Astrocyte (in vitro differentiated cells and primary cell): ENCODE measurements at regions not wholly inside any gene's neighbourhood (a gene's known extent, or its start where the extent isn't known, plus 50 kb on each side); places are given as distances from the start of the nearest gene placed in this dataset.

Experiments used
- EZH2 ChIP-seq: IDR thresholded peaks from 2 replicates; pipeline ENCODE4 v1.6.1; 2012; ENCODE audit warnings: mild to moderate bottlenecking, low read length, inconsistent platforms; ENCODE audit not compliant: insufficient read depth
- TF ChIP-seq, protein P1 (sequence below): IDR thresholded peaks from 2 replicates; pipeline ENCODE4 v1.5.1; 2011; ENCODE audit warnings: low read depth, mild to moderate bottlenecking, inconsistent platforms, low read length, moderate library complexity; ENCODE audit not compliant: insufficient read depth

DNA sequence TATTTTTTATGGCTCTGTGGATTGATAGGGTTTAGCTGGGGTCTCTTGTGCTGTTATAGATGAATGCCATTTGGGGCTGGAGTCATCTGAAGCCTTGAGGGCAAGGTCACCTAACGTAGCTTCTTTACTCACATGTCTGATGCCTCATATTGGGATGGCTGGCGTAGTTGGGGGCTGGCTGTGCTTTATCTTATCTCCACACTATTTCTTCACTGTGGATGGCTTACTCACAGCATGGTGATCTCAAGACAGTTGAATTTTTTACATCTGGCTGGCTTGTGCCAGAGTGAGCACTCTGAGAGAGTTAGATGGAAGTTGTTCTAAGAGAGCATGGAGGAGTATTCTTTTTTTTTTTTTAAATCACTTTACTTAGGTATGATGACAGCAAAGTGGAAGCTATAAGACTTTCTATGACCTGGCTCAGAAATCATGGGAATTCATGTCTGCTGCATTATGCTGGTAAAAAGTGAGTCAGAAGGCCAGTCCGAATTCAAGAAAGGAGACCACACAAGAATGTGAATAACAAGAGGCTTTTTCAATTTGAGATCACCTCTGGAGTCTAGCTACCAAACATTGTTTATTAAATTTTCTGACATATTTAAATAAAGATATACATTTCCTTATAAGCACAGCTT lies 252.4 kb upstream of the TPK1 start:
- TF ChIP-seq, protein P1, sequence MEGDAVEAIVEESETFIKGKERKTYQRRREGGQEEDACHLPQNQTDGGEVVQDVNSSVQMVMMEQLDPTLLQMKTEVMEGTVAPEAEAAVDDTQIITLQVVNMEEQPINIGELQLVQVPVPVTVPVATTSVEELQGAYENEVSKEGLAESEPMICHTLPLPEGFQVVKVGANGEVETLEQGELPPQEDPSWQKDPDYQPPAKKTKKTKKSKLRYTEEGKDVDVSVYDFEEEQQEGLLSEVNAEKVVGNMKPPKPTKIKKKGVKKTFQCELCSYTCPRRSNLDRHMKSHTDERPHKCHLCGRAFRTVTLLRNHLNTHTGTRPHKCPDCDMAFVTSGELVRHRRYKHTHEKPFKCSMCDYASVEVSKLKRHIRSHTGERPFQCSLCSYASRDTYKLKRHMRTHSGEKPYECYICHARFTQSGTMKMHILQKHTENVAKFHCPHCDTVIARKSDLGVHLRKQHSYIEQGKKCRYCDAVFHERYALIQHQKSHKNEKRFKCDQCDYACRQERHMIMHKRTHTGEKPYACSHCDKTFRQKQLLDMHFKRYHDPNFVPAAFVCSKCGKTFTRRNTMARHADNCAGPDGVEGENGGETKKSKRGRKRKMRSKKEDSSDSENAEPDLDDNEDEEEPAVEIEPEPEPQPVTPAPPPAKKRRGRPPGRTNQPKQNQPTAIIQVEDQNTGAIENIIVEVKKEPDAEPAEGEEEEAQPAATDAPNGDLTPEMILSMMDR: no peak
- TF ChIP-seq EZH2: no peak
